Activated B cell treated with CpG ODN at 0.5 μM for 24 hours (primary cell): ENCODE measurements at regions not wholly inside any gene's neighbourhood (a gene's known extent, or its start where the extent isn't known, plus 50 kb on each side); places are given as distances from the start of the nearest gene placed in this dataset.

Experiments
- ATAC-seq: fragments of 200-7000 bp; cut with Tn5 transposase; one replicate; pipeline ENCODE4 v1.10.0; 2021; ENCODE audit warnings: low read depth, mild to moderate bottlenecking, moderate library complexity
- CTCF ChIA-PET: fragments of 350-600 bp; sonication (Branson Sonifier 250); formaldehyde crosslinking; loops from one replicate; lab custom pipeline; 2021; ENCODE audit warnings: antibody characterized with exemption; lab: Charles Lee
- POLR2A ChIA-PET: fragments of 350-600 bp; sonication (Branson Sonifier 250); formaldehyde crosslinking; loops from one replicate; lab custom pipeline; 2021; ENCODE audit warnings: antibody characterized with exemption; lab: Charles Lee
- DNase-seq: peaks from one replicate; pipeline ENCODE4 v3.0.0; 2022
- H3K27ac Mint-ChIP-seq: one replicate; pipeline ENCODE4 v1.8.0; 2020; ENCODE audit warnings: mixed read lengths
- H3K27me3 Mint-ChIP-seq: one replicate; pipeline ENCODE4 v1.8.0; 2021; ENCODE audit warnings: mixed read lengths
- H3K36me3 Mint-ChIP-seq: one replicate; pipeline ENCODE4 v1.8.0; 2021; ENCODE audit warnings: low read depth, mixed read lengths
- H3K4me1 Mint-ChIP-seq: one replicate; pipeline ENCODE4 v1.8.0; 2021; ENCODE audit warnings: mixed read lengths
- H3K4me3 Mint-ChIP-seq: one replicate; pipeline ENCODE4 v1.8.0; 2020; ENCODE audit warnings: mild to moderate bottlenecking, mixed read lengths
- H3K9me3 Mint-ChIP-seq: one replicate; pipeline ENCODE4 v1.8.0; 2020; ENCODE audit warnings: mixed read lengths
- CTCF ChIP-seq: fragments of 200-600 bp; IDR thresholded peaks from one replicate; pipeline ENCODE4 v1.8.0; 2022; ENCODE audit warnings: antibody characterized with exemption, mild to moderate bottlenecking
- intact Hi-C: fragments of 100-400 bp; cut with micrococcal nuclease; formaldehyde crosslinking; loops from one replicate; pipeline ENCODE4 v1.15.1; 2024

GRCh38 chr1:221109930-221110329 is 230.7 kb downstream of the HLX start:
- ATAC-seq, result no peak
- intact Hi-C loops, result no loop called here
- ChIA-PET POLR2A (no interaction called here), CTCF (no interaction called here)
- no peak overlapping the region for H3K27ac Mint-ChIP-seq
- H3K4me3 Mint-ChIP-seq, result no peak overlapping the region
- peaks cover 3% of the 10 kb centered on the region for H3K36me3 Mint-ChIP-seq
- H3K27me3 Mint-ChIP-seq, result no peaks in the 10 kb centered on the region
- peaks cover 14% of the 10 kb centered on the region for H3K4me1 Mint-ChIP-seq
- TF ChIP-seq CTCF, result no peak
- no peak for DNase-seq
- peaks cover 5% of the 10 kb centered on the region for H3K9me3 Mint-ChIP-seq

- no peak overlapping the region for H3K4me3 Mint-ChIP-seq
- peaks cover 3% of the 10 kb centered on the region for H3K36me3 Mint-ChIP-seq
- ATAC-seq (no peak), DNase-seq (no peak)
- H3K27ac Mint-ChIP-seq, result no peak overlapping the region
- intact Hi-C loops, result no loop called here
- POLR2A ChIA-PET, result no interaction called here
- TF ChIP-seq CTCF, result no peak
- peaks cover 6% of the 10 kb centered on the region for H3K27me3 Mint-ChIP-seq
- H3K4me1 Mint-ChIP-seq, result no peaks in the 10 kb centered on the region
- CTCF ChIA-PET, result no interaction called here
- peaks cover 2% of the 10 kb centered on the region for H3K9me3 Mint-ChIP-seq
These were observed 237.9 kb downstream of the HLX start for GRCh38 chr1:221117133-221117532.

GRCh38 chr1:221117548-221117951 is 238.3 kb downstream of the HLX start:
- ATAC-seq, result no peak
- ChIA-PET CTCF (no interaction called here), POLR2A (no interaction called here)
- intact Hi-C loops, result no loop called here
- DNase-seq, result no peak
- Mint-ChIP-seq H3K36me3 (peaks cover 3% of the 10 kb centered on the region), H3K27ac (no peak overlapping the region), H3K4me3 (no peak overlapping the region), H3K4me1 (no peaks in the 10 kb centered on the region), H3K27me3 (peaks cover 6% of the 10 kb centered on the region), H3K9me3 (peaks cover 2% of the 10 kb centered on the region)
- TF ChIP-seq CTCF, result no peak

- no peak for ATAC-seq
- Mint-ChIP-seq H3K36me3 (no peaks in the 10 kb centered on the region), H3K27ac (no peak overlapping the region), H3K9me3 (peaks cover 2% of the 10 kb centered on the region), H3K4me3 (no peak overlapping the region), H3K4me1 (no peaks in the 10 kb centered on the region), H3K27me3 (peaks cover 6% of the 10 kb centered on the region)
- intact Hi-C loops, result no loop called here
- DNase-seq, result no peak
- TF ChIP-seq CTCF, result no peak
- ChIA-PET POLR2A (no interaction called here), CTCF (no interaction called here)
These were observed 239.1 kb downstream of the HLX start for GRCh38 chr1:221118176-221118937.

- H3K27me3 Mint-ChIP-seq, result peaks cover 6% of the 10 kb centered on the region
- H3K36me3 Mint-ChIP-seq, result no peaks in the 10 kb centered on the region
- no peaks in the 10 kb centered on the region for H3K4me1 Mint-ChIP-seq
- DNase-seq, result no peak
- ChIA-PET POLR2A (no interaction called here), CTCF (no interaction called here)
- no peak overlapping the region for H3K27ac Mint-ChIP-seq
- no peak overlapping the region for H3K4me3 Mint-ChIP-seq
- TF ChIP-seq CTCF, result no peak
- ATAC-seq, result no peak
- peaks cover 2% of the 10 kb centered on the region for H3K9me3 Mint-ChIP-seq
- intact Hi-C loops, result no loop called here
These were observed 239.7 kb downstream of the HLX start for GRCh38 chr1:221118938-221119320.
